H1 (cell line): ENCODE measurements at regions not wholly inside any gene's neighbourhood (a gene's known extent, or its start where the extent isn't known, plus 50 kb on each side); places are given as distances from the start of the nearest gene placed in this dataset.

Experiments used
- CTCF ChIA-PET: fragments of 300-600 bp; sonication (Branson Sonifier 250); formaldehyde crosslinking; loops from one replicate; lab custom pipeline; 2021; ENCODE audit not compliant: partially characterized antibody; lab: Charles Lee
- POLR2A ChIA-PET: fragments of 300-600 bp; sonication (Branson Sonifier 250); formaldehyde crosslinking; loops from one replicate; lab custom pipeline; 2021; ENCODE audit warnings: inconsistent platforms; ENCODE audit not compliant: partially characterized antibody; lab: Charles Lee
- DNase-seq, 2 experiments: peaks; one replicate each; pipeline versions ENCODE4 v3.0.0 to v3.0.0-alpha.2; 2010 to 2022; ENCODE audit warnings: low spot score in 2 of 2, low read depth in 1 of 2, mixed read lengths in 1 of 2
- FAIRE-seq: peaks from 2 replicates; lab custom pipeline; 2011; peaks lifted over from hg19 to GRCh38; lab: Jason Lieb, UNC
- H2AFZ ChIP-seq: 2 replicates; pipeline ENCODE4 v1.8.1; 2012; ENCODE audit warnings: low read length, inconsistent platforms
- H2AK5ac ChIP-seq: 2 replicates; pipeline ENCODE4 v1.6.1; 2013; ENCODE audit warnings: low read depth, low read length
- H2BK120ac ChIP-seq: replicated peaks from 2 replicates; pipeline ENCODE3; 2013; ENCODE audit warnings: low read depth, low read length, inconsistent platforms
- H2BK12ac ChIP-seq: 2 replicates; pipeline ENCODE4 v1.6.1; 2013; ENCODE audit warnings: low read depth, low read length
- H2BK15ac ChIP-seq: 2 replicates; pipeline ENCODE4 v1.6.1; 2013; ENCODE audit warnings: low read length
- H2BK20ac ChIP-seq: 2 replicates; pipeline ENCODE4 v1.6.1; 2013; ENCODE audit warnings: low read length
- H2BK5ac ChIP-seq: 2 replicates; pipeline ENCODE4 v1.6.1; 2013; ENCODE audit warnings: low read depth, low read length
- H3K14ac ChIP-seq: 2 replicates; pipeline ENCODE4 v1.6.1; 2013; ENCODE audit warnings: inconsistent platforms; ENCODE audit not compliant: insufficient read length
- H3K18ac ChIP-seq: 2 replicates; pipeline ENCODE4 v1.6.1; 2013; ENCODE audit warnings: low read length; ENCODE audit errors: extremely low read depth
- H3K23ac ChIP-seq: 2 replicates; pipeline ENCODE4 v1.6.1; 2013; ENCODE audit warnings: inconsistent platforms; ENCODE audit not compliant: insufficient read length
- H3K23me2 ChIP-seq: 2 replicates; pipeline ENCODE4 v1.6.1; 2013; ENCODE audit warnings: low read depth, low read length
- H3K27ac ChIP-seq: 2 replicates; pipeline ENCODE4 v1.6.1; 2011; ENCODE audit warnings: low read depth, low read length, inconsistent platforms
- H3K27me3 ChIP-seq, 4 experiments: replicated peaks in 1 of 4; 1 replicate in 1 of 4; 2 replicates in 3 of 4; pipeline versions ENCODE4 v1.6.1 to v1.8.1; 2011 to 2013; ENCODE audit warnings: low read length in 3 of 4, mild to moderate bottlenecking in 3 of 4, inconsistent platforms in 2 of 4, mixed read lengths in 2 of 4, moderate library complexity in 1 of 4; ENCODE audit not compliant: control insufficient read depth in 3 of 4, insufficient read depth in 3 of 4; ENCODE audit errors: extremely low read depth in 1 of 4
- H3K36me3 ChIP-seq, 4 experiments: 2 replicates each; pipeline versions ENCODE4 v1.6.1 to v1.8.1; 2011 to 2013; ENCODE audit warnings: mild to moderate bottlenecking in 4 of 4, low read length in 3 of 4, moderate library complexity in 2 of 4, control low read depth in 1 of 4, inconsistent platforms in 1 of 4; ENCODE audit not compliant: insufficient read depth in 4 of 4, control insufficient read depth in 2 of 4
- H3K4ac ChIP-seq: replicated peaks from 2 replicates; pipeline ENCODE3; 2013; ENCODE audit warnings: low read length, low read depth, mixed read lengths, inconsistent platforms; ENCODE audit not compliant: insufficient read length
- H3K4me1 ChIP-seq, 4 experiments: replicated peaks in 1 of 4; 1 replicate in 1 of 4; 2 replicates in 3 of 4; pipeline versions ENCODE4 v1.6.1 to v1.8.1; 2011 to 2013; ENCODE audit warnings: low read length in 3 of 4, inconsistent platforms in 2 of 4, mixed read lengths in 1 of 4; ENCODE audit not compliant: insufficient read depth in 4 of 4, control insufficient read depth in 3 of 4
- H3K4me2 ChIP-seq, 2 experiments: 2 replicates each; pipeline versions ENCODE4 v1.6.1 to v1.8.1; 2011 to 2013; ENCODE audit warnings: low read depth in 2 of 2, low read length in 2 of 2, control low read depth in 1 of 2, inconsistent platforms in 1 of 2, mild to moderate bottlenecking in 1 of 2; ENCODE audit not compliant: insufficient read depth in 1 of 2
- H3K4me3 ChIP-seq, 4 experiments: fragments of 200-600, 300-600 bp in 1 of 4; sonication (generic), shearing (Covaris generic), sonication (Bioruptor Twin) in 1 of 4; 2 replicates each; pipeline versions ENCODE4 v1.5.1 to v1.8.1; 2011 to 2016; ENCODE audit warnings: low read length in 4 of 4, low read depth in 3 of 4, control low read depth in 2 of 4, inconsistent platforms in 2 of 4, mild to moderate bottlenecking in 2 of 4, mixed read lengths in 1 of 4, moderate library complexity in 1 of 4; ENCODE audit not compliant: insufficient read depth in 2 of 4; ENCODE audit errors: extremely low read depth in 1 of 4
- H3K56ac ChIP-seq: replicated peaks from 2 replicates; pipeline ENCODE3; 2013; ENCODE audit warnings: low read depth, mild to moderate bottlenecking, mixed read lengths, low read length, inconsistent platforms; ENCODE audit not compliant: insufficient read length
- H3K79me1 ChIP-seq: 2 replicates; pipeline ENCODE4 v1.6.1; 2013; ENCODE audit warnings: low read depth, low read length, control low read depth
- H3K79me2 ChIP-seq, 2 experiments: 2 replicates each; pipeline versions ENCODE4 v1.6.1 to v1.8.1; 2012 to 2013; ENCODE audit warnings: low read length in 2 of 2, mild to moderate bottlenecking in 2 of 2, inconsistent platforms in 1 of 2; ENCODE audit not compliant: insufficient read depth in 2 of 2, control insufficient read depth in 1 of 2
- H3K9ac ChIP-seq, 4 experiments: replicated peaks in 1 of 4; 1 replicate in 1 of 4; 2 replicates in 3 of 4; pipeline versions ENCODE4 v1.6.1 to v1.8.1; 2011 to 2013; ENCODE audit warnings: low read depth in 3 of 4, low read length in 3 of 4, control low read depth in 2 of 4, mild to moderate bottlenecking in 2 of 4, moderate library complexity in 2 of 4, inconsistent platforms in 1 of 4; ENCODE audit errors: extremely low read depth in 1 of 4
- H3K9me3 ChIP-seq, 2 experiments: 2 replicates each; pipeline versions ENCODE4 v1.6.1 to v1.8.1; 2012 to 2013; ENCODE audit warnings: mild to moderate bottlenecking in 2 of 2, moderate library complexity in 2 of 2, control low read depth in 1 of 2, inconsistent platforms in 1 of 2, low read depth in 1 of 2, low read length in 1 of 2, mixed read lengths in 1 of 2; ENCODE audit not compliant: insufficient read depth in 2 of 2
- H4K20me1 ChIP-seq, 2 experiments: replicated peaks in 1 of 2; 2 replicates each; pipeline versions ENCODE3 to v1.8.1; 2011 to 2013; ENCODE audit warnings: inconsistent platforms in 2 of 2, low read length in 2 of 2, mild to moderate bottlenecking in 1 of 2; ENCODE audit not compliant: insufficient read depth in 2 of 2, control insufficient read depth in 1 of 2
- H4K5ac ChIP-seq: 2 replicates; pipeline ENCODE4 v1.6.1; 2013; ENCODE audit warnings: low read length, low read depth, mixed read lengths, inconsistent platforms; ENCODE audit not compliant: insufficient read length
- H4K8ac ChIP-seq: 2 replicates; pipeline ENCODE4 v1.8.0; 2013; ENCODE audit warnings: mild to moderate bottlenecking, moderate library complexity, low read length, inconsistent platforms; ENCODE audit not compliant: insufficient read depth; ENCODE audit errors: extremely low read depth
- H4K91ac ChIP-seq: replicated peaks from 2 replicates; pipeline ENCODE3; 2013; ENCODE audit warnings: low read length, mixed read lengths, inconsistent platforms; ENCODE audit not compliant: insufficient read length
- CBX8 ChIP-seq: fragments of 300-800, 300-1000 bp; sonication (generic); IDR thresholded peaks from 2 replicates; pipeline ENCODE4 v1.7.1; 2016; ENCODE audit warnings: low read depth, low read length, borderline replicate concordance
- EGR1 ChIP-seq: IDR thresholded peaks from 2 replicates; pipeline ENCODE4 v1.6.1; 2011; ENCODE audit warnings: low read depth, low read length, borderline replicate concordance
- FOSL1 ChIP-seq: IDR thresholded peaks from 2 replicates; pipeline ENCODE4 v1.6.1; 2011; ENCODE audit warnings: mild to moderate bottlenecking, low read depth, low read length, moderate library complexity; ENCODE audit not compliant: insufficient read depth
- HDAC2 ChIP-seq, 2 experiments: fragments of 300-600 bp in 1 of 2; sonication (generic) in 1 of 2; IDR thresholded peaks; 2 replicates each; pipeline ENCODE4 v1.6.1; 2011 to 2012; ENCODE audit warnings: low read depth in 2 of 2, low read length in 2 of 2, mild to moderate bottlenecking in 2 of 2, moderate library complexity in 2 of 2, borderline replicate concordance in 1 of 2, inconsistent platforms in 1 of 2
- HDAC6 ChIP-seq: IDR thresholded peaks from one replicate; pipeline ENCODE4 v1.7.1; 2012; ENCODE audit warnings: low read depth, mild to moderate bottlenecking, inconsistent platforms, low read length, moderate library complexity
- MAFK ChIP-seq: IDR thresholded peaks from 2 replicates; pipeline ENCODE4 v1.6.1; 2012; ENCODE audit warnings: low read depth, mild to moderate bottlenecking, improper control_type of control experiment, low read length
- NANOG ChIP-seq: IDR thresholded peaks from 2 replicates; pipeline ENCODE4 v1.6.1; 2011; ENCODE audit warnings: low read length, low read depth, mild to moderate bottlenecking, inconsistent platforms; ENCODE audit not compliant: insufficient read depth, poor library complexity, severe bottlenecking
- POLR2A ChIP-seq, 2 experiments: IDR thresholded peaks; 1 replicate in 1 of 2; 2 replicates in 1 of 2; pipeline ENCODE4 v1.6.1; 2011; ENCODE audit warnings: low read depth in 2 of 2, low read length in 2 of 2, mild to moderate bottlenecking in 2 of 2; ENCODE audit errors: control extremely low read depth in 1 of 2
- POLR2AphosphoS5 ChIP-seq: IDR thresholded peaks from 2 replicates; pipeline ENCODE4 v1.6.1; 2011; ENCODE audit warnings: low read depth, low read length
- SIRT6 ChIP-seq: IDR thresholded peaks from one replicate; pipeline ENCODE4 v1.7.1; 2012; ENCODE audit warnings: low read length, inconsistent platforms
- SRF ChIP-seq: IDR thresholded peaks from 2 replicates; pipeline ENCODE4 v1.6.1; 2011; ENCODE audit warnings: mild to moderate bottlenecking, low read depth, low read length, moderate library complexity
- WGBS, 2 experiments: shearing (Covaris generic) in 1 of 2; methylation state at CpG; one replicate each; pipeline versions ENCODE4 v1.1.6 to v1.1.7; 2013 to 2015; ENCODE audit warnings: low lambda C conversion rate in 2 of 2, mixed read lengths in 2 of 2, inconsistent platforms in 1 of 2, low coverage in 1 of 2, missing lambda C conversion rate in 1 of 2; ENCODE audit not compliant: insufficient replicate concordance in 2 of 2, insufficient coverage in 1 of 2, insufficient read length in 1 of 2; ENCODE audit errors: extremely low coverage in 1 of 2, missing lambda C conversion rate in 1 of 2; 5-methylcytosine and 5-hydroxymethylcytosine counted together
- TF ChIP-seq, protein P1 (sequence below), 3 experiments: IDR thresholded peaks; 1 replicate in 2 of 3; 2 replicates in 1 of 3; pipeline versions ENCODE4 v1.5.1 to v1.6.1; 2011; ENCODE audit warnings: low read length in 3 of 3, mild to moderate bottlenecking in 3 of 3, inconsistent platforms in 2 of 3, low read depth in 1 of 3, moderate library complexity in 1 of 3; ENCODE audit not compliant: insufficient read depth in 1 of 3; ENCODE audit errors: control extremely low read depth in 1 of 3

DNA sequence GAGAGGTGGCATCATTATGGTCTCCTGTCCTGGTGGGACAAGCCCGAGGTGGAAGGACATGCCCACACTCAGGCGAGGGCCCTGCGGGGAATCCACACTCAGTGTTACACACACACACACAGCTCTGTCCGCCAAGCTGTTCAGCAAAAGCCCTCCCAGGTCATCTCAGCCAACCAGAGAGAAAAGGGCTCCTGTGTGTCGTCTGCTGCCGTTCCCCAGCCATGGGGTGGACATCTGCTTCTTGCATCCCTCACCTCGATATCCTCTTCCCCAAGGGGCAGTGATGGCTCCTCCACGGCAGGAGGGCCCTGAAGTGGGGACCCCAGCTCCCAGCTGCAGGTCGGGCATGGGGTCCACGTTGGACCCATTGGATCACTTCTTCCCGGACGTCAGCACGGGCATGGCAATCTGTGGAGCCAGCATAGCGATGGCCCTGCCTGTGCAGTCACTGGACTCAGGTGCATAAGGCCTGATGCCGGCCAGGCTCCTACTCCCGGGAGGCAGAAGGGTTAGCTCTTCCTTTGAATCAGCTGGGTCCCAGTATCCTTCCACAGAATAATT, 290.1 kb downstream of the C16orf95 start:
- POLR2A ChIA-PET: no interaction called here
- 87% methylated on average over 16 of the region's 16 CpGs; no CpG with 5 or more reads in 1 of the 2 experiments for WGBS, 2 experiments
- TF ChIP-seq CBX8 (no peak), HDAC6 (no peak), SRF (no peak), NANOG (no peak), HDAC2 (IDR thresholded peaks at IDR 0.05; ENCODE audit: borderline replicate concordance in 1 of 2, low read depth in 2 of 2, low read length in 2 of 2) (no peak), MAFK (no peak), FOSL1 (no peak), POLR2A (IDR thresholded peaks at IDR 0.05; ENCODE audit: control extremely low read depth in 1 of 2, low read depth in 2 of 2, low read length in 2 of 2) (no peak), SIRT6 (no peak), EGR1 (no peak), POLR2AphosphoS5 (no peak)
- TF ChIP-seq, protein P1, sequence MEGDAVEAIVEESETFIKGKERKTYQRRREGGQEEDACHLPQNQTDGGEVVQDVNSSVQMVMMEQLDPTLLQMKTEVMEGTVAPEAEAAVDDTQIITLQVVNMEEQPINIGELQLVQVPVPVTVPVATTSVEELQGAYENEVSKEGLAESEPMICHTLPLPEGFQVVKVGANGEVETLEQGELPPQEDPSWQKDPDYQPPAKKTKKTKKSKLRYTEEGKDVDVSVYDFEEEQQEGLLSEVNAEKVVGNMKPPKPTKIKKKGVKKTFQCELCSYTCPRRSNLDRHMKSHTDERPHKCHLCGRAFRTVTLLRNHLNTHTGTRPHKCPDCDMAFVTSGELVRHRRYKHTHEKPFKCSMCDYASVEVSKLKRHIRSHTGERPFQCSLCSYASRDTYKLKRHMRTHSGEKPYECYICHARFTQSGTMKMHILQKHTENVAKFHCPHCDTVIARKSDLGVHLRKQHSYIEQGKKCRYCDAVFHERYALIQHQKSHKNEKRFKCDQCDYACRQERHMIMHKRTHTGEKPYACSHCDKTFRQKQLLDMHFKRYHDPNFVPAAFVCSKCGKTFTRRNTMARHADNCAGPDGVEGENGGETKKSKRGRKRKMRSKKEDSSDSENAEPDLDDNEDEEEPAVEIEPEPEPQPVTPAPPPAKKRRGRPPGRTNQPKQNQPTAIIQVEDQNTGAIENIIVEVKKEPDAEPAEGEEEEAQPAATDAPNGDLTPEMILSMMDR (IDR thresholded peaks at IDR 0.05; ENCODE audit: control extremely low read depth in 1 of 3, insufficient read depth in 1 of 3, low read depth in 1 of 3, low read length in 3 of 3): no peak

More for the DNA sequence above, 290.1 kb downstream of the C16orf95 start:
- FAIRE-seq (no peak), DNase-seq (no peak)
- Histone ChIP-seq H2BK120ac (no peak overlapping the region), H2AK5ac (no peak overlapping the region), H3K9me3 (no peaks in the 10 kb centered on the region), H3K23me2 (no peaks in the 10 kb centered on the region), H3K27me3 (no peaks in the 10 kb centered on the region), H4K8ac (no peak overlapping the region), H3K56ac (no peak overlapping the region), H2BK5ac (no peak overlapping the region), H3K4me1 (no peaks in the 10 kb centered on the region), H3K4me3 (no peak overlapping the region), H3K4ac (no peak overlapping the region), H2BK12ac (no peak overlapping the region), H3K9ac (no peak overlapping the region), H3K79me2 (no peaks in the 10 kb centered on the region), H4K5ac (no peak overlapping the region), H3K4me2 (no peak overlapping the region), H2AFZ (no peak overlapping the region), H3K18ac (no peak overlapping the region), H2BK15ac (no peak overlapping the region), H3K14ac (no peak overlapping the region), H3K23ac (no peak overlapping the region), H2BK20ac (no peak overlapping the region), H3K27ac (no peak overlapping the region), H4K20me1 (no peaks in the 10 kb centered on the region), H4K91ac (no peak overlapping the region), H3K79me1 (no peaks in the 10 kb centered on the region), H3K36me3 (no peaks in the 10 kb centered on the region)
- CTCF ChIA-PET: interaction anchor here (0.8 to 2.2 kb wide), 2 partner anchors 9 to 36 kb away, joined by 3 to 8 read pairs; no protein-coding TSS in a partner anchor
